ENCODE measurements at regions not wholly inside any gene's neighbourhood (a gene's known extent, or its start where the extent isn't known, plus 50 kb on each side); places are given as distances from the start of the nearest gene placed in this dataset.

DNA sequence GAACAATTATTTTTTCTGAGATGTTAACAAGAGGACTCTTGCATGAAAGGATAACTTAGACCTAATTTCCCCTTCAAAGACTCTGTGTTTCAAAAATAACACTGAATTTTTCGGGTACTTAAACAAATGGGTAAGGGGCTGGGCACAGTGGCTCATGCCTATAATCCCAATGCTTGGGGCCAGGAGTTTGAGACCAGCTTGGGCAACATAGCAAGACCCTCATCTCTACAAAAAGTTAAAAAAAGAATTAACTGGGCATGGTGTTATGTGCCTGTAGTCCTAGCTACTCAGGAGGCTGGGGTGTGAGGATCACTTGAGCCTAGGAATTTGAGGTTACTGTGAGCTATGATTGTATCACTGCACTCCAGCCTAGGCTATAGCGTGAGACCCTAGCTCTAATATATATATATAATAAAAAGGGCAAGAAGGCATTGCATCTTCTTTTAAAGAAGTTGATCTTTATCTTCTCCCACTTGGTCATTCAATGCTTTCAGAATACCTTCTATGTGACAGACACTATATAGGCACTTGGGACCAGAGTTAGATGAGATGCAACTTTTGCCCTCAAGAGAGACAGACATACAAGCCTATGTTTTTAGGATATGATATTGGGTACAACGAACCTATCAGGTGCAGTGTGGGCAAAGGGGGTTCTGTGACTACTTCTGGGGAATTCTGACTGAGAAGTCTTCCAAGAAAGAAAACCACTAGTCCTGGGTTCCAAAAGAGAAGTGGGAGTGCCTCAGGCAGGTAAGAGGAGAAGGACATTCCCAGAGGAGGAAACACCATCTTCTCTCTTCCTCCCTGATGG lies 120.0 kb downstream of the MYCN start:
- H3K4me3 ChIP-seq (ENCODE audit: control insufficient read depth, low read depth, low read length): no peak overlapping the region

DNA sequence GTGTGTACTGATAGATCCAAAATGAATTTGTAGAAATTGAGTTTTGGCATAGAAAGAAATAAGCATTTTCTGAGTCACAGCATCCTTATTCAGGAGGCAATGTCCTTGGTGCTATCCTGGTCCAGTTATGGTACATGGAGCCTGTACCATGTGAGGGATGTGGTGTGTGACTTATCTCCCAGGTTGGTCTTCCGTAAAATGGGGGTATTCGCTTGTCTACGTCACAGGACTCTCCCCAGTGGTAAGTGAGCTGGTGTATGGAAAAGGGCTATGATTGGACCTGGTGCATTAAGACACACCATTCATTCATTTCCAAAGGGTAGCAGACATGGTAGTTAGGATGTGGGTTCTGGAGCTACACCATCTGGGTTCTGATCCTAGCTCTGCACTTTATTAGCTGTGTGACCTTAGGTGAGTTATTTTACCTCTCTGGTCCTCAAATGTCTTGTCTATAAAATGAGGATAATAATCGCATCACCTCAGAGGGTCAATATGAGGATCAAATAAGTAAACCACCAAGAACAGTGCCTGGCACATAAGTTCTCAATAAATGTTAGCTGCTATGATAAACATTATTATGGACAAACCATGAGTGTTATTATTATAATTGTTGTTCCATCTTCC lies 119.2 kb downstream of the MYCN start:
- TF ChIP-seq, protein P1, sequence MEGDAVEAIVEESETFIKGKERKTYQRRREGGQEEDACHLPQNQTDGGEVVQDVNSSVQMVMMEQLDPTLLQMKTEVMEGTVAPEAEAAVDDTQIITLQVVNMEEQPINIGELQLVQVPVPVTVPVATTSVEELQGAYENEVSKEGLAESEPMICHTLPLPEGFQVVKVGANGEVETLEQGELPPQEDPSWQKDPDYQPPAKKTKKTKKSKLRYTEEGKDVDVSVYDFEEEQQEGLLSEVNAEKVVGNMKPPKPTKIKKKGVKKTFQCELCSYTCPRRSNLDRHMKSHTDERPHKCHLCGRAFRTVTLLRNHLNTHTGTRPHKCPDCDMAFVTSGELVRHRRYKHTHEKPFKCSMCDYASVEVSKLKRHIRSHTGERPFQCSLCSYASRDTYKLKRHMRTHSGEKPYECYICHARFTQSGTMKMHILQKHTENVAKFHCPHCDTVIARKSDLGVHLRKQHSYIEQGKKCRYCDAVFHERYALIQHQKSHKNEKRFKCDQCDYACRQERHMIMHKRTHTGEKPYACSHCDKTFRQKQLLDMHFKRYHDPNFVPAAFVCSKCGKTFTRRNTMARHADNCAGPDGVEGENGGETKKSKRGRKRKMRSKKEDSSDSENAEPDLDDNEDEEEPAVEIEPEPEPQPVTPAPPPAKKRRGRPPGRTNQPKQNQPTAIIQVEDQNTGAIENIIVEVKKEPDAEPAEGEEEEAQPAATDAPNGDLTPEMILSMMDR (conservative IDR thresholded peaks at IDR 0.05; ENCODE audit: control insufficient read depth, insufficient read depth, low read depth, low read length): no peak
- no peak for DNase-seq (ENCODE audit: low read depth)
- no peak overlapping the region for H3K4me3 ChIP-seq (ENCODE audit: control insufficient read depth, low read depth, low read length)

More for the DNA sequence above, 120.0 kb downstream of the MYCN start:
- TF ChIP-seq, protein P1 (conservative IDR thresholded peaks at IDR 0.05; ENCODE audit: control insufficient read depth, insufficient read depth, low read depth, low read length): no peak
- no peak for DNase-seq (ENCODE audit: low read depth)

DNA sequence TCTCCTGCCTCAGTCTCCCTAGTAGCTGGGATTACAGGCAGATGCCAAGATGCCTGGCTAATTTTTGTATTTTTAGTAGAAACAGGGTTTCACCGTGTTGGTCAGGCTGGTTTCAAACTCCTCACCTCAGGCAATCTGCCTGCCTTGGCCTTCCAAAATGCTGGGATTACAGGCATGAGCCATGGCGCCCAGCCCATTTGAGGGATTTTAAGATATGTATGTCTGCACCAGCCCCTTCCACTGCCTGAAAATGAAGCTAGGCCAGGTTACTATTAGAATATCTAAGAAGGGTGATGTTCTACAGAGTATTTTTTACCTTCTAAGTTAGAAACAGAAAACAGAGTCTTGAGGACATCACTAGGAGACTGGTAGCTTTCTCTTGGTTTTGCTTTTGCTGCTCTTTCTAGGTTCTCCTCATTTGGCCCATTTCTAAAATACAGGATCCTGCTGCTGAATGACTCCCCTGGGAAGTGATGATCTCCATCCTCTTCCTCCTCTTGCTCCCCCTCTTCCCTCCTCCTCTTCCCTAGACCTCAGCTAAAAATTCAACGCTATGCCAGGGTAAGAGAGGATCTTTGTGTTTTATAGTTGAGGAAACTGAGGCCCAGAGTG lies 118.5 kb downstream of the MYCN start:
- no peak overlapping the region for H3K4me3 ChIP-seq (ENCODE audit: control insufficient read depth, low read depth, low read length)
- no peak for DNase-seq (ENCODE audit: low read depth)
- TF ChIP-seq, protein P1 (conservative IDR thresholded peaks at IDR 0.05; ENCODE audit: control insufficient read depth, insufficient read depth, low read depth, low read length): no peak

DNA sequence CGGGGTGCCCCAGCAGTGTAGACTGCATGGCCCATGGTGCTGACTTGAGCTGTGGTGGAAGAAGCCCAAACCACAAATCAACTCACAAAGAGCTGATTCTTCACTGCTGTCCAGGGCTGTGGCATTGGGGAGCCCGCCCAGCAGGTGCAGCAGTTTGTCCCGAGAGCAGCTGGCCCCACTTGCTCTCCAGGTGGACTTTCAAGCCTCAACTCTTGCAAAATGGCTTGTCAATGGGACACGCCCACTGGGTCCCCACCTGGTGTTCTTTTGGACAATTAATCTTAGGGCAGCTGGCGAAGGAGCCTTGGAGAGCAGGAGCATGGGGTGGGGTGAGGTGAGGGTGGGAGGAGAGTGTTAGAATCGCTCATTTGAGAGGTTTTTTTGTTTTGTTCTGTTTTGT lies 117.9 kb downstream of the MYCN start:
- TF ChIP-seq, protein P1 (conservative IDR thresholded peaks at IDR 0.05; ENCODE audit: control insufficient read depth, insufficient read depth, low read depth, low read length): no peak
- H3K4me3 ChIP-seq (ENCODE audit: control insufficient read depth, low read depth, low read length): no peak overlapping the region
- no peak for DNase-seq (ENCODE audit: low read depth)

DNA sequence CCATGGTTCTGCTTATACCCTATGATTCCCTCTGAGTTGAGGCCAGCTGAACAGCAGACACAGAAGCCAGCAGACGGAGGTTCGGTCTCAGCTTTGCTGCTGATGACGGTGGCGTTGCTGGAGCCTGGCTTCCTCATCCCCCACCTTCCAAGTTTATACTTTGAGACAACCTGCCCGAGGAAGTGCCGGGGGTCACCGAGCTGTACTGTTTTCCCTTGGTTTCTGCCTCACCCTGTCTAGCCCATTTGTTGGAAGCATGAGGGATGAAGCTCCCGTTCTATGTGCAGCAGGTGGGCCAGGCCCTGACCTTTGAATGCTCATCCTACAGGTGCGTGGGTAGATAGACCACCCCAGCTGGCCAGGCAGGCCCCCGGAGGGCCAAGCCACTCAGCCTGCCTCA lies 117.3 kb downstream of the MYCN start:
- TF ChIP-seq, protein P1 (conservative IDR thresholded peaks at IDR 0.05; ENCODE audit: control insufficient read depth, insufficient read depth, low read depth, low read length): no peak
- DNase-seq (ENCODE audit: low read depth): no peak
- no peak overlapping the region for H3K4me3 ChIP-seq (ENCODE audit: control insufficient read depth, low read depth, low read length)

DNA sequence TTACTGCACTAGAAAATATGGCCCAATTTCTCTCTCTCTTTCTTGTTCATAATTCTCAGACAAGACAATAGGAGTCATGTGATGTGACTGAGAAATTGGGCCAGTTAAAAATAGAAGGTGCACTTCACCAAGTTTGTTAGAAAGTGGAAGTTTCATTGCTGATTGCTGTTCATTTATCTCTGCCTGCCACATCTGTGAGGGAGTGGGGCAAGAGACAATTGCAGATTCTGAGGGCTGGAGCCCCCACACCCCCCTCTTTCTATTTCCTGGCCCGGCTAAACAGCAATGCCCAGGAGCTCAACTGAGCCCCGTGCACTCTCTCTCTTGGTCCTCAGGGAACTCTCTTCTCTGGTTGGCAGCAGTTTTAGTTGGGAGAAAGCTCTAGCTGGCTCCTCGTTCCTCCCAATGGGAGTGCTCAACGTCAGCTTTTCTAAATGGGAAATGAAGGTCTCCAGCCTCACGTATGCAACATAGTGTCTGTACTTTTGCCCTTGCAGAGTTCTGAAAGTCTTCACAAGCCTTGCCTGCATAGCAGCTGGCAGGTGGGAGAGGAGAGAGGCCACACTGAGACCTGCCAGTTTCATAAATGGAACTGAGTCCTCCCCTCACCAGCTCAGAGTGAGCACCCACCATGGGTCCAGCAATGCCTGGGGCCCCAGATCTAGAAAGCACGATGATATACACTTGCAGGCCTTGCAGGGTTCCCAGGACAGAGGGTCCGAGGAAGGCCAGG lies 115.7 kb downstream of the MYCN start:
- no peak for DNase-seq (ENCODE audit: low read depth)
- no peak overlapping the region for H3K4me3 ChIP-seq (ENCODE audit: control insufficient read depth, low read depth, low read length)
- TF ChIP-seq, protein P1 (conservative IDR thresholded peaks at IDR 0.05; ENCODE audit: control insufficient read depth, insufficient read depth, low read depth, low read length): no peak
